HS-5 (cell line): ENCODE measurements at regions not wholly inside any gene's neighbourhood (a gene's known extent, or its start where the extent isn't known, plus 50 kb on each side); places are given as distances from the start of the nearest gene placed in this dataset.
"Not testable (repeated sequence)": the region's sequence is repeated elsewhere in the genome, so short reads cannot be mapped to it uniquely, and the experiment has no call there.

Experiments used
- DNase-seq: peaks from one replicate; pipeline ENCODE4 v3.0.0-alpha.2; 2012; ENCODE audit warnings: low read depth

DNA sequence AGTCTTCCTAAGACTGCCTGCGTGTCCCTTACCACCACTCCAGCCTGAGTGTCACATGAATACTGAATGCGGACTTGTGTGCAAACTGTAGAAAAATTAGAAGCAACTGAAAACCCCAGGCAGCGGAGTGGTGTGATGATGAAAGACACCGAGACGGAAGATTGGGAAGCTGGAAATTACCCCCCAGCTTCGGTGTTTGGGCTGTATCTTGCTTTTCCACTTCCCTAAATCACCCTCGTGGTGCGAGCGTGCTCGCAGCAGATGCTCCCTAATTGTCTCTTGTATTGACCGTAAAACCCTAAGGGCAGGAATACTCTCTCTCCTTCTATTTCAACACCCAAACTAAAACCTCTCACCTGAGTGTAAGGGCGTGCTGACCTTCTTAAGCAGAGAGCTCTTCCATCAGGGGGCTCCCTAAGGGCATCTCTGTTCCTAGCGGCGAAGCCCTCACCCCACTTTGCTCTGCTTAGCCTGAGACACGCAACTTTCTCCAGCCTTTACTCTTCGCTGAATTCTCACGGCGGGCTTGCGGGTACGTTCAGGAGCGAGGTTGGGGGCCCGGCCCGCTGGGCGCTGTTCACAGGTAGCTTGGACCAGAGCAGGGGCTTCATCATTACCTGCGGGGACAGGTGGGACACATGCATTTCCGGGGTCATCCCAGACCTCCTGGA is 62.4 kb downstream of the CRYBB2 start:
- no peak for DNase-seq

DNA sequence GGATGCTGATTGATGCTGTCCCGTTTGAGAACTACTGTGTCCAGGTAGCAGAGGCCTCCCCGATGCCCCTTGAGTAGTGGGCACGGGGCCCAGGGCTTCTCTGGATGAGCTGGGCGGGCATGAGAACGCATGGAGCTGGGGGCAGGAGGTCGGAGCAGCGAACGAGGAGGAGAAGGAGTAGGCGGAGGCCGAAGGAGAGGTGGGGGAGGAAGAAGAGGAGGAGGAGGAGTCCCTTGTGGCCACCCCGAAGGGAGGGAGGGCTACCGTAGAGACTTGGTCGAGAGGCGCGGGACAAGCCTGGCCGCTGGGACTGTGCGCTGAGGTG is 62.9 kb downstream of the CRYBB2 start:
- DNase-seq = no peak

DNA sequence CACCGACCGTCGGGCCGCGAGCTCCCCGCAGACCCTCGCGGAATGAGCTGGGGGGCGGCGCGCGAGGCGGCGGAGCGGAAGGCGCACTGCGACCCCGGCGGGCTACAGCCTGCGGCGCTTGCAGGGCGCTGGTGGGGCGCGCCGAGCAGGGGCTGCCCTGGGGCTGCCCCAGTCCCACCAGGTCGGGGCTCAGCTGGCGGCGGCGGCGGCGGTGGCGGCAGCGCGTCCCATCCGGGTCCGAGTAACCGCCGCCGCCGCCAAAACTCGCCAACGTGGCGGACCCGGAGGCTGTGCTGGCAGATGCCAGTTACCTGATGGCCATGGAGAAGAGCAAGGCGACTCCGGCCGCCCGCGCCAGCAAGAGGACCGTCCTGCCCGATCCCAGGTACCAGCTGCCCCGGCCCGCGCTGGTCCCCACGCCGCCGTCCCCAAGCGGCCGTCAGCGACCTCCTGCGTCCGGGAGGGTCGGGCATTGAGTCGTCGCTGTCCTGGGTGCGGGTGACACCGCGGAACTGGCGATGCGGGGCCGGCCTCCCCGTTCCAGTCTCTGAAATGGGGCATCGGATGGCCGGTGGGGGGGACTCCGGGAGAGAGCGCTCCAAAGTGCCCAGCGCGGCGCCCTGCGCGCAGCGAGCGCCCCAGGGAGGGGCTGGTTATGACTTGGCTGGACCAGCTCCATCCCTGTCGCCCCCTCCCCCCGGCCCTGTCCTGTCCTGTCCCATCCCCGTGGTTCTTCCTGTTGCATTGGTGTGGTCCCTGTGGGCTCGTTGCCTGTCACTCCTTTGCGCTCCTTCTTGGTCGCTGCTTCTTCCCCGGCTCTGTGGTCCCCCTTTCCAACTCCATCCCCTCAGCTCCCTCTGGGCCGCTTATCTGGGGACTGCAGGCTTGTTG is 63.5 kb downstream of the CRYBB2 start:
- DNase-seq = no peak

- DNase-seq = not testable (repeated sequence)
Observed at GRCh38 chr22:25288481-25288880, 69.0 kb downstream of the CRYBB2 start.

GRCh38 chr22:25301912-25302311 is 82.5 kb downstream of the CRYBB2 start:
- DNase-seq = not testable (repeated sequence)

- not testable (repeated sequence) for DNase-seq
Observed at GRCh38 chr22:25309586-25309985, 90.1 kb downstream of the CRYBB2 start.

DNA sequence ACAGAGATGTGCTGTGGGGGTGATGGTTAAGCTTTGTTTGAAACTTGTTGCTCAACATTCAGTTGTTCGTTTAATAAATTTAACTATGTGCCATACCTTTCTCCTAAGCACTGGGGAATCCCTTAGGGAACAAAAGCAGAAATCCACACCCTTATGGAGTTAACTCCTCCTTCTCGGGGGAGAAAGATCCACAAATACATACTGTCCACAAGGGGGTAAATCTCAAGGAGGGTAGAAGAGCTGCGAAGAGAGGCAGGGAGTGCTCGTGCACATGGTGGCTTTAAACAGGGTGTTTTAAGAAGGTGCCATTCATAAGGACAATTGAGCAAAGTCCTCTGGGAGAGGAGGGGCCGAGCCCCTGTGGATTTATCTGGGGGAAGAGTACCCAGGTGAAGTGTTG is 92.5 kb downstream of the CRYBB2 start:
- not testable (repeated sequence) for DNase-seq

DNA sequence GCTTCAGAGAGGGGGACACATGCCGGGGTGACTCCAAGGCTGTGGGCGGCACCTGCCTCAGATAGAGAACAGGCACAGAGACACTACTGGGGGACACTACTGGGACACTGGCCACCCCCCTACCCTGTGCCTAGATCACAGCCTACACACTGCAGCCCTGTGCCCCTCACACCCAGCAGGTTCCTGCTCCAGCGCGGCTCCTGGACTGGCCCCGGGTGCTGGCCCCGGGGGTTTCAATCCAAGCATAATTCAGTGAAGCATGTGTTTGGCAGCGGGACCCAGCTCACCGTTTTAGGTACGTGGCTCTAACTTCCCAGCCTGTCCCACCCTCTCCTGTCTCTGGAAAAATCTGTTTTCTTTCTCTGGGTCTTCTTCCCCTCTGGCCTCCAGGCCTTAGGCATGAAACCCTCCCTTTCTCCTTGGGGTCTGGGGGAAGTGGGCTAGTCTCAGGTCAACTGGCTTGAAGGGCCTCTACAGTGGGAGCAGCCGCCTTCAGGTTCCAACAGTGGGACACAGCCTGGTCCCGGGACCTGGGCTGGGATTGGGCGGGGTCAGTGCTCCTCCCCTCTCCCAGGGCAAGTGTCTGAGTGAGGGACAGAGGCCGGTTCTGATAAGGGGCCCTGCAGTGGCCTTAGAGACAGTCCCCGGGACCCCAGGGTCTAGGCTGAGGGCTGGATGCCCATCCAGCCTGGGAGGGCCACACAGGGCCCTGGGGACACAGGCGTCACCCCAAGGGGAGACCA is 98.8 kb downstream of the CRYBB2 start:
- no peak for DNase-seq

GRCh38 chr22:25327018-25327755 is 107.7 kb downstream of the CRYBB2 start:
- no peak for DNase-seq

DNA sequence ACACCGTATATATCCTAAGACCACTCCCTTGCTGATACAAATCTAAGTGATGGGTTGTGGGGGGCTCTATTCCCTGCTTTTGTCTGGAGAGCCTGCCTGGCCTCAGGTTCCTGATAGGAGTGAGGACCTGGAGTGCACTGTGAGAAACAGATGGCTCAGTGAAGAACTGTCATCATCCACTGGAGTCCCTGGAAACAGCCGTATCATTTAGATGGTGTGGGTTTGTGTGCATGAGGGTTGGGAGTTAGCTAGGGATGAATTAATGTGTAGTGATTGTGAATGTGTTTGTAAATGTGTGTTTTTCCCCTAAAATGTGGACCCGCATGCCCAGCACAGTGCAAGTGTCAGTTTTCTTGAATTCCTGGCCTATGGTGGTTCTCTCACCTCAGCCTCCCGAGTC is 111.6 kb downstream of the CRYBB2 start:
- no peak for DNase-seq

DNA sequence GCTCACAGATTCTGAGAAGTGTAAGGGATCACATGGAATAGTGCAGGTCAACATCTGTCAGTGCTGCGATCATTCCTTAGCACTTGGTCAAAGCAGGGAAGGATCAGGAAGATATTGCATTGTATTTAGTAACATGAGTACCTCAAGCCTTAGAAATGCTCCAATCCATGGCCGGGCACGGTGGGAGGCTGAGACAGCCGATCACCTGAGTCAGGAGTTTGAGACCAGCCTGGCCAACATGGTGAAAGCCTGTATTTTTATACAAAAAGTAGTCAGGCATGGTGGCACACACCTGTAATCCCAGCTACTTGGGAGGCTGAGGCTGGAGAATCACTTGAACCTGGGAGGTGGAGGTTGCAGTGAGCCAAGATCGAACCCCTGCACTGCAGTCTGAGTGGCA is 112.5 kb downstream of the CRYBB2 start:
- not testable (repeated sequence) for DNase-seq

DNA sequence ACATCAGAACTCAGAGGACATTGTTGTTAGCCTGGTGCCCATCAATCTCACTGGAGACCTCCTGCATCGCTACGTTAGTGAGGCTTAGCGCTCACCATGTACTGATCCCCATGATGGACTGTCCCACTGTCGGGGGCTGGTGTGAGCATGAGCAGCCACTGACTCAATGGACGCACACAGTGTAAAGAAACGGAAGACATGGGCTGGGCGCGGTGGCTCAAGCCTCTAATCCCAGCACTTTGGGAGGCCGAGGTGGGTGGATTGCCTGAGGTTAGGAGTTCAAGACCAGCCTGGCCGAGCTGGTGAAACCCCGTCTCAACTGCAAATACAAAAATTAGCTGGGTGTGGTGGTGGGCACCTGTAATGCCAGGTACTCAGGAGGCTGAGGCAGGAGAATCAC is 112.9 kb downstream of the CRYBB2 start:
- no peak for DNase-seq

GRCh38 chr22:25334162-25334490 is 114.7 kb downstream of the CRYBB2 start:
- no peak for DNase-seq

DNA sequence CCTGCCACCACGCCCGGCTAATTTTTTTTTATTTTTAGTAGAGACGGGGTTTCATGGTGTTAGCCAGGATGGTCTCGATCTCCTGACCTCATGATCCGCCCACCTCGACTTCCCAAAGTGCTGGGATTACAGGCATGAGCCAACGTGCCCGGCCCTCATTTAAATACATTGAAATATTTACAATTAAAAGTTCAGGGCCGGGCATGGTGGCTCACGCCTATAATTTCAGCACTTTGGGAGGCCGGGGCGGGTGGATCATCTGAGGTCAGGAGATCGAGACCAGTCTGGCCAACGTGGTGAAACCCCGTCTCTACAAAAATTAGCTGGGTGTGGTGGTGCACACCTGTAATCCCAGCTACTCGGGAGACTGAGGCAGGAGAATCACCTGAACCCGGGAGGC is 115.2 kb downstream of the CRYBB2 start:
- not testable (repeated sequence) for DNase-seq

GRCh38 chr22:25335276-25335675 is 115.8 kb downstream of the CRYBB2 start:
- DNase-seq = not testable (repeated sequence)

DNA sequence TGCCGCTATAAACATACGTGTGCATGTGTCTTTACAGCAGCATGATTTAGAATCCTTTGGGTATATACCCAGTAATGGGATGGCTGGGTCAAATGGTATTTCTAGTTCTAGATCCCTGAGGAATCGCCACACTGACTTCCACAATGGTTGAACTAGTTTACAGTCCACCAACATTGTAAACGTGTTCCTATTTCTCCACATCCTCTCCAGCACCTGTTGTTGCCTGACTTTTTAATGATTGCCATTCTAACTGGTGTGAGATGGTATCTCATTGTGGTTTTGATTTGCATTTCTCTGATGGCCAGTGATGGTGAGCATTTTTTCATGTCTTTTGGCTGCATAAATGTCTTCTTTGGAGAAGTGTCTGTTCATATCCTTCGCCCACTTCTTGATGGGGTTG is 121.1 kb downstream of the CRYBB2 start:
- not testable (repeated sequence) for DNase-seq

- not testable (repeated sequence) for DNase-seq
Observed at GRCh38 chr22:25344366-25344765, 124.9 kb downstream of the CRYBB2 start.

GRCh38 chr22:25346859-25347751 is 127.7 kb downstream of the CRYBB2 start:
- no peak for DNase-seq

GRCh38 chr22:25347752-25348102 is 128.3 kb downstream of the CRYBB2 start:
- peak; percentile 49 for DNase-seq

DNA sequence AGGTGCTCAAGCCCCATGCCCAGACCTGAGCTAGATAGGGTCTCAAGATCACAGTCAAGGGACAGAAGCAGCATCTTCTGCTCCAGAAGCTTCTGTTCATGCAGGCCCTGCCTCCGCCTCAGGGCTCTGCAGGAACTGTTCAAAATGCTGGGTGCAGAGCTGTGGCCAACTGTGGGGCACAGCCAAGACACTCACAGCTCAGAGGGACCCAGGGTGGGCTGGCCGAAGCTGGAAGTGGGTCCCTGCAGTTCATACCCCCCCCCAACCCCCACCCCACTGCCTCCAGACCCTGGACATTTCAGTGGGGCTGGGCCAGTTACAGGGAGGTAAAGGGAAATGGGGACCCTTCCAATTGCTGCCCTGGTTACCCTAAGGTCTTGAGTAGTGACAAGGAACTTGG is 129.0 kb downstream of the CRYBB2 start:
- no peak for DNase-seq

DNA sequence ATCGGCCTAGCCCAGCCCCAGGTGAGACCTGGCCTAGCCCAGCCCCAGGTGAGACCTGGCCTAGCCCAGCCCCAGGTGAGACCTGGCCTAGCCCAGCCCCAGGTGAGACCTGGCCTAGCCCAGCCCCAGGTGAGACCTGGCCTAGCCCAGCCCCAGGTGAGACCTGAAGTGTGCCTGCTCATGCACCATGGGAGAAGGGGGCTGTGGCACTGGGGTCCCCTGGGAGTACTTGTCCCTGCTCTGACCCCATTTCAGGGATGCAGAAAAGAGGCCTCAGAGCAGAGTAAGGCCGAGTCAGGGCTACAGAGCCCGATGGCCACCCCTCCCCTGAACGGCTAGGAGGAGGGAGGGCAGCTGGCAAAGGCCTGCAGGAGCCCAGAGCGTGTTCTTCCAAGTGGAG is 129.6 kb downstream of the CRYBB2 start:
- DNase-seq = not testable (repeated sequence)
